ENCODE measurements at regions not wholly inside any gene's neighbourhood (a gene's known extent, or its start where the extent isn't known, plus 50 kb on each side); places are given as distances from the start of the nearest gene placed in this dataset.

DNA sequence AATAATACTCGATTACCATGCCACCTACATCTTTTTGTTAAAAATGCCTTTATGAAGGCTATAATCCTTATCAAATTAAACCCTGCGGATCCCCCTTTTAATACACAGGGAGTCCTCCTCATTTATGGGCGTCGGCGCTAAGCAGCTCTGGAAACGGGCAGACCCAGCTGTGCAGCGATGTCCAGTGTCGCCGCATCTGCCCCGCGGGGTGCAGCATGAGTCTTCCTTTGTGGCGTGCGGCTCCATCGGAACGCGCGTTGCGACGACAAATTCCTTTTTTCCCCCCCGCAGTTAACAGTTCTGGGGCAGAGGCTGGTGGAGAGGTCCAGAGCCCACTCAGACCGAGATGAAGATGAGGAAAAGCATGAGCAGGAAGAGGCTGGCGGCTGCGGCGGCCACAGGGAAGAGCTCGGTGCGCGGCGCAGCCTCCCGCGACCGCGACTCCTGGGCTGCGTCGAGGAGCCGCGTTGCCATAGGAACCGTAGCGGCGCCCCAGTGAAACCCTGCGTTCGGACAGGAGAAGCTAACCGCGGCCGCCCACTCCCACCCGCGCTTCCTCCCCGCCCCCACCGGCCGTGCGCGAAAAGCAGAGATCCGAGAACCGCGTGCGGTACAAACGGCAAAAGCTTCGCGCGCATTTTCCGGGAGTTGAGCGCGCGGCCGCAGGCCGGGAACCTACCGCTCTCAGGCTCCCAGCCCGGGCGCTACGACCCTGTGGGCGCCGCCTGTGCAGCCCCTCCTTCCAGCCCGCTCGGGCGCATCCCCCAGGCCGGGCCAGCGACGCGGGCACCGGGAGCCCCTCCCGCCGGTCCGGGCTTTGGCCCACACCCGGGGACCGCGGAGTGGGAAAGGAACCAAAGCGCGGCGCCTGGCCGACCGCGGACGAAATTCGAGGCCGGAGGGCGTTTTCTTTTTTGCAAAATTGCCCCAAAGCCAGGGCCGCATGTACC is 130.6 kb downstream of the SPAG6 start:
- WGBS, 5 donors, result 1 to 2% (median 2%) methylated on average over 56 to 96 of the region's 96 CpGs
- no peaks in the 10 kb centered on the region for H3K36me3 ChIP-seq
- H3K27me3 ChIP-seq (replicated peaks in 1 of 7), result peaks cover 14 to 79% (median 61%) of the 10 kb centered on the region in 7 donors
- intact Hi-C loops (cut with DNase I; ENCODE audit: low total_unique reads), result no loop called here
- H3K27ac ChIP-seq, result no peak overlapping the region
- no peaks in the 10 kb centered on the region for H3K9me3 ChIP-seq
- no peak for DNase-seq
- peaks cover 11 to 26% (median 25%) of the 10 kb centered on the region in 6 donors for H3K4me1 ChIP-seq
- TF ChIP-seq POLR2AphosphoS5 (IDR thresholded peaks at IDR 0.05), result peak in 2 of 3 donors; percentile 2 to 16
- no peak for TF ChIP-seq POLR2A (IDR thresholded peaks at IDR 0.05)
- H3K4me3 ChIP-seq, result peak overlapping the region; percentile 28 to 69 (median 50)

DNA sequence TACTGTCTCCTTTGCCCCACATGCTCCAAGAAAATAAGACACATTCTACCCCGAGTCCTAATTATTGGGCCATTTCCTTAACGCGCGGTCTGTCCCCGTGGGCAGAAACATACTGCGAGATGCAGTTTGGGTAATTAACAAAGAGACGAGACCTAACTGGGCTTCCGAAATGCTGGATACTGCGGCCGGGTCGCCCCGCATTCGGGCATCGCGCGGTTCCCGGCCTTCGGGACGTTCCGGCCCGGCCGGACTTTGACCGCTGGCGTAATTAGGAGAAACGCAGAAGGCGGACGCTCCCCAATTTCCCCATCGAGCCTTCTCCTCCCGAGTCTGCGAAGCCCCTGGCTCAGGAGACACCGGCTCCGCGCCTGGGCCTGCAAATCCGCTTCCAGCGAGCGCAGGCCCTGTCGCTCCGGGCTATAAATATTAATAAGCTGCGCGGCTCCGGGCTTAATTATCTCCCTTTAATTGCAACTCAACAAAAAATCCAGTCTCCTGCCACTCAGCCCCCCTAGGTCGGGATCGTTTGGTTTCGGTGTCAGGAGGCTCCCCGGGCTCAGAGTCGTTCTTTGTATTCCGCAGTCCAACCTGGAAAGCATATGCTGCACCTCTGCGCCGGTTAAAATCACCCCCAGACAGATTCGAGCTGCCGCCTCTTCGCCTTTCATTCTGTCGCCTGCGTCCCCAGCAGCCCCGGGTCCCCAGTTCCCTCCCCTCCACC is 131.5 kb downstream of the SPAG6 start:
- Histone ChIP-seq H3K27me3 (replicated peaks in 1 of 7) (peaks cover 14 to 71% (median 61%) of the 10 kb centered on the region in 7 donors), H3K9me3 (no peaks in the 10 kb centered on the region), H3K4me1 (peaks cover 11 to 26% (median 25%) of the 10 kb centered on the region in 6 donors), H3K36me3 (no peaks in the 10 kb centered on the region), H3K27ac (no peak overlapping the region), H3K4me3 (peak overlapping the region; percentile 28 to 69 (median 50))
- no peak for DNase-seq
- intact Hi-C loops (cut with DNase I; ENCODE audit: low total_unique reads), result no loop called here
- WGBS, 5 donors, result 15 to 29% (median 18%) methylated on average over 32 to 55 of the region's 55 CpGs
- TF ChIP-seq, protein P1, sequence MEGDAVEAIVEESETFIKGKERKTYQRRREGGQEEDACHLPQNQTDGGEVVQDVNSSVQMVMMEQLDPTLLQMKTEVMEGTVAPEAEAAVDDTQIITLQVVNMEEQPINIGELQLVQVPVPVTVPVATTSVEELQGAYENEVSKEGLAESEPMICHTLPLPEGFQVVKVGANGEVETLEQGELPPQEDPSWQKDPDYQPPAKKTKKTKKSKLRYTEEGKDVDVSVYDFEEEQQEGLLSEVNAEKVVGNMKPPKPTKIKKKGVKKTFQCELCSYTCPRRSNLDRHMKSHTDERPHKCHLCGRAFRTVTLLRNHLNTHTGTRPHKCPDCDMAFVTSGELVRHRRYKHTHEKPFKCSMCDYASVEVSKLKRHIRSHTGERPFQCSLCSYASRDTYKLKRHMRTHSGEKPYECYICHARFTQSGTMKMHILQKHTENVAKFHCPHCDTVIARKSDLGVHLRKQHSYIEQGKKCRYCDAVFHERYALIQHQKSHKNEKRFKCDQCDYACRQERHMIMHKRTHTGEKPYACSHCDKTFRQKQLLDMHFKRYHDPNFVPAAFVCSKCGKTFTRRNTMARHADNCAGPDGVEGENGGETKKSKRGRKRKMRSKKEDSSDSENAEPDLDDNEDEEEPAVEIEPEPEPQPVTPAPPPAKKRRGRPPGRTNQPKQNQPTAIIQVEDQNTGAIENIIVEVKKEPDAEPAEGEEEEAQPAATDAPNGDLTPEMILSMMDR (IDR thresholded peaks at IDR 0.05 in 8 of 11, conservative IDR thresholded peaks at IDR 0.05 in 3 of 11), result no peak
- no peak for TF ChIP-seq POLR2A (IDR thresholded peaks at IDR 0.05)
- no peak for TF ChIP-seq POLR2AphosphoS5 (IDR thresholded peaks at IDR 0.05)

DNA sequence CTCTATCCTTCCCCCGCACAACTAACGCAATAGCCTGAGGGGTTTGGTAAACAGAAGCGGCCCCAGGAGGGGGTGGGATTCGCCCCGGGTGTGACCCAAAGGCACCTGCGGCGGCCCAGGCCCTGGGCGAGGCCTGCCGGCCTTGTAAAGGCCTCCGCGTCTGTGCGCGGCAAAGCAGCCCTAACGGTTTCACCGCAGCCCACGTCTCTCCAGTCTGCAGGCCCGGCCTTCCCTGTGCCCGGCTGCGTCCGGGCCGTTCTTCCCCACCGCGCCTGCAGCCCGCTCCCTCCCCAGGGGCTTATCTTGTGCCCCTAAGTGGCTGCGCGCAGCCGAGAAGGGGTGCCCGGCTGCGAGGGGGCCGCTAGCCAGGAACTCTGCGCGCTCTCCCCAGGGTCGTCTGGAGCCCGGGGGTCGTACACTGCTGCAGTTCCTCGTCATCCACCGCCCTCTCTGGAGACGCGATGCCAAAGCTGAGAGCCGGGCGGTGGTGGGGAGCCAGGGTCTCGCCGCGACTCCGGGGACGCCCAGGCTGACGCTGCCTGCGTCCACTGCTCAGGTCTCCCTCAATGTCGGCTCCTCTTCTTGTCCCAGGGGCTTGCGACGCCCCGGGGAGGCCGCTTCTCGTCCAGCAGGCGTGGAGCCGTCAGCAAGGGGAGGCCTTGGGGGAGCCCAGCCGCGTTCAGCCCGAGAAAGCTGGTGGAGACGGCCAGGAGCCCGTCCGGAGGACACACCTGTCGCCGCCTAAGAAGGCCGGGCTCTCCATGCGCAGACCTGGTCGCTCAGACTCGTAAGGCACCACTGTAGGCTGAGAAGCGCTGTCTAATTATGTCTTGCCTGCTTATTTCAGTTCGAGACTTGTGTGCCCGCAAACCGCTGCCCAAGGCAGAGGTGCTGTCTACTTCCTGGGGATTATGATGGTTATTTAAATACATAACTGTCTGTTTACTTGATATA is 132.3 kb downstream of the SPAG6 start:
- no peak overlapping the region for H3K27ac ChIP-seq
- no peak for DNase-seq
- intact Hi-C loops (cut with DNase I; ENCODE audit: low total_unique reads), result no loop called here
- peak overlapping the region in 5 of 8 donors; percentile 4 to 69 (median 51) for H3K4me3 ChIP-seq
- TF ChIP-seq, protein P1 (IDR thresholded peaks at IDR 0.05 in 8 of 11, conservative IDR thresholded peaks at IDR 0.05 in 3 of 11), result no peak
- no peak for TF ChIP-seq POLR2AphosphoS5 (IDR thresholded peaks at IDR 0.05)
- TF ChIP-seq POLR2A (IDR thresholded peaks at IDR 0.05), result no peak
- WGBS, 5 donors, result 51 to 66% (median 57%) methylated on average over 31 to 72 of the region's 72 CpGs
- H3K9me3 ChIP-seq, result no peaks in the 10 kb centered on the region
- H3K27me3 ChIP-seq (replicated peaks in 1 of 7), result peaks cover 14 to 62% (median 54%) of the 10 kb centered on the region in 7 donors
- peaks cover 11 to 30% (median 25%) of the 10 kb centered on the region in 6 donors for H3K4me1 ChIP-seq
- H3K36me3 ChIP-seq, result no peaks in the 10 kb centered on the region

All from spleen (tissue), 11 donors.